PC-3 (cell line): ENCODE measurements at regions not wholly inside any gene's neighbourhood (a gene's known extent, or its start where the extent isn't known, plus 50 kb on each side); places are given as distances from the start of the nearest gene placed in this dataset.

Experiments used
- ATAC-seq: fragments of 200-7000 bp; cut with Tn5 transposase; 2 replicates; pipeline ENCODE4 v1.9.1; 2020; ENCODE audit warnings: mild to moderate bottlenecking, moderate library complexity
- BruUV-seq: library from RNA; stranded (reverse); fragments of 400-500 nt; replicated peaks from 2 replicates; lab custom pipeline; 2021; lab: Mats Ljungman, UMichigan
- CTCF ChIA-PET: fragments of 300-600 bp; sonication (Branson Sonifier 250); formaldehyde crosslinking; loops from one replicate; lab custom pipeline; 2022; ENCODE audit warnings: antibody characterized with exemption; lab: Charles Lee
- POLR2A ChIA-PET: fragments of 300-600 bp; sonication (Branson Sonifier 250); formaldehyde crosslinking; loops from one replicate; lab custom pipeline; 2022; ENCODE audit warnings: antibody characterized with exemption; ENCODE audit not compliant: unreplicated experiment; lab: Charles Lee
- DNase-seq: peaks from one replicate; pipeline ENCODE4 v3.0.0-alpha.2; 2015
- H2AFZ ChIP-seq: fragments of 300-600 bp; sonication (generic); 2 replicates; pipeline ENCODE4 v1.6.0; 2016; ENCODE audit warnings: antibody characterized with exemption, low read length
- H3F3A ChIP-seq: fragments of 300-600 bp; sonication (generic); one replicate; pipeline ENCODE4 v1.6.0; 2017; ENCODE audit warnings: antibody characterized with exemption, low read length, control low read depth, mild to moderate bottlenecking; ENCODE audit not compliant: unreplicated experiment
- H3K27ac ChIP-seq: fragments of 300-600 bp; sonication (generic); 2 replicates; pipeline ENCODE4 v1.5.1; 2016; ENCODE audit warnings: mild to moderate bottlenecking, low read length
- H3K27me3 ChIP-seq: fragments of 300-600 bp; sonication (generic); 2 replicates; pipeline ENCODE4 v1.6.1; 2016; ENCODE audit warnings: low read length, mixed read lengths
- H3K36me3 ChIP-seq: fragments of 300-600 bp; sonication (generic); 2 replicates; pipeline ENCODE4 v1.6.1; 2016; ENCODE audit warnings: low read depth, mixed run types, low read length, mixed read lengths
- H3K4me1 ChIP-seq: fragments of 300-600 bp; sonication (generic); 2 replicates; pipeline ENCODE4 v1.5.1; 2016; ENCODE audit warnings: low read length; ENCODE audit not compliant: insufficient read depth
- H3K4me2 ChIP-seq: fragments of 300-600 bp; sonication (generic); 2 replicates; pipeline ENCODE4 v1.6.0; 2016; ENCODE audit warnings: low read length
- H3K4me3 ChIP-seq: fragments of 300-600 bp; sonication (generic); 2 replicates; pipeline ENCODE4 v1.5.1; 2016; ENCODE audit warnings: mild to moderate bottlenecking, low read length, mixed read lengths
- H3K79me2 ChIP-seq: fragments of 300-600 bp; sonication (generic); 2 replicates; pipeline ENCODE4 v1.6.1; 2017; ENCODE audit warnings: low read length, mixed read lengths
- H3K9ac ChIP-seq: fragments of 300-600 bp; sonication (generic); 2 replicates; pipeline ENCODE4 v1.6.0; 2016; ENCODE audit warnings: mild to moderate bottlenecking, low read length
- H3K9me2 ChIP-seq: fragments of 300-600 bp; sonication (generic); replicated peaks from 2 replicates; pipeline ENCODE4 v1.6.1; 2016; ENCODE audit warnings: mixed run types, low read length, mixed read lengths
- H3K9me3 ChIP-seq: fragments of 300-600 bp; sonication (generic); 2 replicates; pipeline ENCODE4 v1.6.1; 2016; ENCODE audit warnings: low read length, mixed read lengths
- H4K20me1 ChIP-seq: fragments of 300-600 bp; sonication (generic); 2 replicates; pipeline ENCODE4 v1.6.1; 2016; ENCODE audit warnings: low read length, mixed read lengths
- EZH2 ChIP-seq: fragments of 300-600 bp; sonication (generic); IDR thresholded peaks from one replicate; pipeline ENCODE4 v1.6.1; 2017; ENCODE audit warnings: antibody characterized with exemption, mild to moderate bottlenecking, low read length; ENCODE audit not compliant: unreplicated experiment
- EZH2phosphoT487 ChIP-seq: fragments of 300-600 bp; sonication (generic); IDR thresholded peaks from 2 replicates; pipeline ENCODE4 v1.6.1; 2018; ENCODE audit warnings: mild to moderate bottlenecking, antibody characterized with exemption, low read length, borderline replicate concordance
- intact Hi-C: fragments of 100-400 bp; cut with micrococcal nuclease; formaldehyde crosslinking; loops from 2 replicates; pipeline ENCODE4 v1.9.0; 2023
- TF ChIP-seq, protein P1 (sequence below): fragments of 300-600 bp; sonication (generic); conservative IDR thresholded peaks from 2 replicates; pipeline ENCODE4 v1.5.1; 2017; ENCODE audit warnings: antibody characterized with exemption, low read depth, mild to moderate bottlenecking, low read length

DNA sequence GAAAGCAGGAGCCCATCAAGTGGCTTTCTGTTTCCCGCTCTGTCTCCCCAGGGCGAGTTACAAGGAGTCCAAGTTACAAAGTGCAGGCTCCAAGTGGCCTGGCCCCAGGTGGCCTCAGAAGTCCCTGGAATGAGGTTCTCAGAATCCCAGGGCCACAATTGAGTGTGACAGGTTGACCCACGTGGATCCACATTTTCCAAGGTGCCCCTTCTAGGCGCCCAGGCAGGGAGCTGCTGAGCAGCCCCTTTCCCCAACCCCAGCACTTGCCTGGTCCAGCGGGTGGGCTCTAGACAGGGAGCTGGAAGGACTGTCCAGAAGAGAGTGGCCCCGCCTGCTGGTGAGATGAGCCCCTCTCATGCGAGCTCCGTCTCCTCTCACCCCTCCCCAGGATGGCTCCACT, 253.4 kb downstream of the CYP26B1 start:
- ChIA-PET POLR2A (no interaction called here), CTCF (no interaction called here)
- H3F3A ChIP-seq: no peaks in the 10 kb centered on the region
- H3K4me3 ChIP-seq: no peak overlapping the region
- no peaks in the 10 kb centered on the region for H3K9me2 ChIP-seq
- no peaks in the 10 kb centered on the region for H4K20me1 ChIP-seq
- no peaks in the 10 kb centered on the region for H3K79me2 ChIP-seq
- peaks cover 15% of the 10 kb centered on the region for H3K27me3 ChIP-seq
- BruUV-seq: no TSS peak
- no peak overlapping the region for H2AFZ ChIP-seq
- no peak overlapping the region for H3K4me2 ChIP-seq
- H3K27ac ChIP-seq: no peak overlapping the region
- ATAC-seq (no peak), DNase-seq (no peak)
- TF ChIP-seq EZH2phosphoT487 (no peak), EZH2 (no peak)
- TF ChIP-seq, protein P1, sequence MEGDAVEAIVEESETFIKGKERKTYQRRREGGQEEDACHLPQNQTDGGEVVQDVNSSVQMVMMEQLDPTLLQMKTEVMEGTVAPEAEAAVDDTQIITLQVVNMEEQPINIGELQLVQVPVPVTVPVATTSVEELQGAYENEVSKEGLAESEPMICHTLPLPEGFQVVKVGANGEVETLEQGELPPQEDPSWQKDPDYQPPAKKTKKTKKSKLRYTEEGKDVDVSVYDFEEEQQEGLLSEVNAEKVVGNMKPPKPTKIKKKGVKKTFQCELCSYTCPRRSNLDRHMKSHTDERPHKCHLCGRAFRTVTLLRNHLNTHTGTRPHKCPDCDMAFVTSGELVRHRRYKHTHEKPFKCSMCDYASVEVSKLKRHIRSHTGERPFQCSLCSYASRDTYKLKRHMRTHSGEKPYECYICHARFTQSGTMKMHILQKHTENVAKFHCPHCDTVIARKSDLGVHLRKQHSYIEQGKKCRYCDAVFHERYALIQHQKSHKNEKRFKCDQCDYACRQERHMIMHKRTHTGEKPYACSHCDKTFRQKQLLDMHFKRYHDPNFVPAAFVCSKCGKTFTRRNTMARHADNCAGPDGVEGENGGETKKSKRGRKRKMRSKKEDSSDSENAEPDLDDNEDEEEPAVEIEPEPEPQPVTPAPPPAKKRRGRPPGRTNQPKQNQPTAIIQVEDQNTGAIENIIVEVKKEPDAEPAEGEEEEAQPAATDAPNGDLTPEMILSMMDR: no peak
- intact Hi-C loops: no loop called here
- H3K4me1 ChIP-seq: no peaks in the 10 kb centered on the region
- no peaks in the 10 kb centered on the region for H3K9me3 ChIP-seq
- H3K9ac ChIP-seq: no peak overlapping the region
- no peaks in the 10 kb centered on the region for H3K36me3 ChIP-seq

DNA sequence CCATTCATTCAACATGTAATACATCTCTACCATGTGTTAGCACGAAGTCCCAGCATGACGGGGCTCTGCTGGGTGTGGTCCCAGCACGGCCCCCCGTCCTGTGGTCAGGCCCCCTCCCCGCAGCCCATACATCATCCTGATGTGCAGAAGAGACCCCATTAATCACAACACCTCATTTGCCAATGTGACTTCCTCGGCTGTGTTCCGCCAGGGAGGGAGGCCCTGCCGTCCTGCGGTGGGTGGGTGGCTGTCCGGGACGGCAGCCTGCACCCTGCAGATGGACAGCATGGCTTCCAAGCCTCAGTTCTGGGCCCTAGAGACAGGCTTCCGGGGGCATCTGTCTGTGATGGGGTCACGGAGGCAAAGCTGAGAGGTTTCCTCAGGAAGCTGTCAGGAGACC, 254.0 kb downstream of the CYP26B1 start:
- CTCF ChIA-PET: no interaction called here

GRCh38 chr2:71892896-71893295, 254.8 kb downstream of the CYP26B1 start:
- Histone ChIP-seq H3K4me2 (no peak overlapping the region), H3K27me3 (peaks cover 8% of the 10 kb centered on the region; the same call in 1 of the 2 replicates), H3K4me3 (no peak overlapping the region), H2AFZ (no peak overlapping the region), H3K9ac (no peak overlapping the region), H3K9me2 (no peaks in the 10 kb centered on the region), H3K9me3 (no peaks in the 10 kb centered on the region), H3F3A (no peaks in the 10 kb centered on the region), H3K4me1 (no peaks in the 10 kb centered on the region), H3K27ac (no peak overlapping the region), H3K79me2 (no peaks in the 10 kb centered on the region), H3K36me3 (no peaks in the 10 kb centered on the region), H4K20me1 (no peaks in the 10 kb centered on the region)
- intact Hi-C loops: no loop called here
- ATAC-seq: no peak
- TF ChIP-seq, protein P1: no peak
- no peak for TF ChIP-seq EZH2
- TF ChIP-seq EZH2phosphoT487: no peak
- no peak for DNase-seq
- ChIA-PET CTCF (no interaction called here), POLR2A (no interaction called here)
- BruUV-seq: no TSS peak

More for the DNA sequence above, 254.0 kb downstream of the CYP26B1 start:
- intact Hi-C loops: no loop called here
- H3F3A ChIP-seq: no peaks in the 10 kb centered on the region
- DNase-seq (no peak), ATAC-seq (no peak)
- H4K20me1 ChIP-seq: no peaks in the 10 kb centered on the region
- no peak overlapping the region for H2AFZ ChIP-seq
- H3K27me3 ChIP-seq: peaks cover 9% of the 10 kb centered on the region
- H3K9me2 ChIP-seq: no peaks in the 10 kb centered on the region
- H3K4me2 ChIP-seq: no peak overlapping the region
- H3K4me1 ChIP-seq: no peaks in the 10 kb centered on the region
- TF ChIP-seq EZH2phosphoT487 (no peak), EZH2 (no peak)
- TF ChIP-seq, protein P1: no peak
- POLR2A ChIA-PET: no interaction called here
- no peak overlapping the region for H3K4me3 ChIP-seq
- no peak overlapping the region for H3K27ac ChIP-seq
- H3K36me3 ChIP-seq: no peaks in the 10 kb centered on the region
- H3K79me2 ChIP-seq: no peaks in the 10 kb centered on the region
- BruUV-seq: no TSS peak
- no peak overlapping the region for H3K9ac ChIP-seq
- H3K9me3 ChIP-seq: no peaks in the 10 kb centered on the region
